Stomach (tissue), 8 donors: ENCODE measurements at regions not wholly inside any gene's neighbourhood (a gene's known extent, or its start where the extent isn't known, plus 50 kb on each side); places are given as distances from the start of the nearest gene placed in this dataset.

Source experiments
- DNase-seq, 2 donors: peaks; one replicate each; pipeline versions ENCODE4 v3.0.0 to v3.0.0-alpha.2; 2013 to 2019
- H3K27ac ChIP-seq, 5 donors: fragments of 200-600 bp in 4 of 5; sonication (generic) in 4 of 5; one replicate each; pipeline ENCODE4 v1.5.1; 2013 to 2019; ENCODE audit warnings: mild to moderate bottlenecking in 1 of 5, moderate library complexity in 1 of 5
- H3K27me3 ChIP-seq, 3 donors: fragments of 200-600 bp; sonication (generic); one replicate each; pipeline ENCODE4 v1.5.1; 2017 to 2019; ENCODE audit warnings: mixed run types in 1 of 3
- H3K36me3 ChIP-seq, 4 donors: fragments of 200-600 bp; sonication (generic); 1 replicate in 3 of 4; 2 replicates in 1 of 4; pipeline ENCODE4 v1.5.1; 2016 to 2019
- H3K4me1 ChIP-seq, 4 donors: fragments of 200-600 bp; sonication (generic); one replicate each; pipeline ENCODE4 v1.5.1; 2016 to 2019
- H3K4me3 ChIP-seq, 4 donors: fragments of 200-600 bp; sonication (generic) in 3 of 4; one replicate each; pipeline ENCODE4 v1.5.1; 2016 to 2019; ENCODE audit warnings: mild to moderate bottlenecking in 1 of 4
- H3K9me3 ChIP-seq, 4 donors: fragments of 200-600 bp; sonication (generic); one replicate each; pipeline ENCODE4 v1.5.1; 2016 to 2019
- EP300 ChIP-seq: sonication (generic); formaldehyde crosslinking; IDR thresholded peaks from one replicate; pipeline ENCODE4 v1.6.1; 2017; ENCODE audit warnings: antibody characterized with exemption
- POLR2A ChIP-seq, 4 donors: fragments of 450-650 bp; IDR thresholded peaks; one replicate each; pipeline ENCODE4 v1.6.1; 2016; ENCODE audit warnings: antibody characterized with exemption in 4 of 4, control low read depth in 2 of 4, mild to moderate bottlenecking in 1 of 4, moderate library complexity in 1 of 4
- POLR2AphosphoS5 ChIP-seq, 3 donors: sonication (generic); formaldehyde crosslinking; IDR thresholded peaks; one replicate each; pipeline ENCODE4 v1.6.1; 2016; ENCODE audit warnings: antibody characterized with exemption in 3 of 3
- WGBS, 5 donors: extraction: QIAGEN DNeasy Blood & Tissue Kit in 3 of 5; methylation state at CpG; one replicate each; pipeline versions ENCODE4 v1.1.5 to v1.1.7; 2013 to 2018; 5-methylcytosine and 5-hydroxymethylcytosine counted together
- intact Hi-C: fragments of 100-400 bp; cut with DNase I; formaldehyde crosslinking; loops from one replicate; pipeline ENCODE4 v1.15.1; 2023; ENCODE audit warnings: low total_unique reads
- TF ChIP-seq, protein P1 (sequence below), 7 experiments: fragments of 450-650 bp in 4 of 7; fragments of 200-600 bp in 3 of 7; sonication (generic) in 3 of 7; IDR thresholded peaks; one replicate each; pipeline ENCODE4 v1.5.1; 2016 to 2019; ENCODE audit warnings: antibody characterized with exemption in 7 of 7, control low read depth in 2 of 7, mild to moderate bottlenecking in 1 of 7
- donor health status: healthy with polysubstance abuse.
- donor health status: Bipolar disorder and iron deficiency.
- donor health status: healthy.

GRCh38 chr10:30784524-30784896 is 155.0 kb upstream of the LYZL2 start:
- Histone ChIP-seq H3K4me1 (peaks cover 8 to 40% (median 23%) of the 10 kb centered on the region in 4 donors), H3K9me3 (no peaks in the 10 kb centered on the region)
- no peak for DNase-seq

DNA sequence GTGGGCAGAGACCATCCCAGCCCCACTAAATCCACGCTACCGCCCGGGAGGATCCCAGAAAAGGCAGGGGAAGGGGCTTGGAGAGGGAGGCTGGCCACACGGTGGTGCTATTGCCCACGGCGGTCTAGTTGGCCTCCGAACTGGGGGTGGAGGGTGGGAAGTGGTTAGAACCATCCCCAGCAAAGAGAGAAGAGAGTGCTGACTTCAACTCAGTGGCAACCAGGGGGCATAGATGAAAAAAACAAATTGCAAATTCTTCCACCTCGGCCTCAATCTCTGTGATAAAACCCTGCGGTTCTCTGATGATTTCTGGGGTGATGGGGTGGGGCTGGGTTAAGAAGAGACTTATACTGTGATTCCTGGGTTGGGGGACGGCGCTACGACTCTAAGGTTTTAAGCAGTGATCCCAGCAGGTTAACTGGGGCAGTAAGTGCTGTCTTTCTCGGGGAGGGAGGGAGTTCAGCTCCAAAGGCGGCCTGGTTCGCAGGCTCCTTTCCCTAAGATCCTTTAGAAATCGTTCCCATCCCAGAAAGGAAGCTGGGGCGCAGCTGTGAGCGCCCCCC is 154.5 kb upstream of the LYZL2 start:
- peak; percentile 79 to 95 for DNase-seq
- Histone ChIP-seq H3K9me3 (no peaks in the 10 kb centered on the region), H3K4me1 (peaks cover 8 to 40% (median 23%) of the 10 kb centered on the region in 4 donors), H3K27me3 (no peaks in the 10 kb centered on the region), H3K27ac (peak overlapping the region; percentile 13 to 99 (median 92)), H3K36me3 (no peaks in the 10 kb centered on the region), H3K4me3 (peak overlapping the region; percentile 62 to 76 (median 64))
- TF ChIP-seq, protein P1, sequence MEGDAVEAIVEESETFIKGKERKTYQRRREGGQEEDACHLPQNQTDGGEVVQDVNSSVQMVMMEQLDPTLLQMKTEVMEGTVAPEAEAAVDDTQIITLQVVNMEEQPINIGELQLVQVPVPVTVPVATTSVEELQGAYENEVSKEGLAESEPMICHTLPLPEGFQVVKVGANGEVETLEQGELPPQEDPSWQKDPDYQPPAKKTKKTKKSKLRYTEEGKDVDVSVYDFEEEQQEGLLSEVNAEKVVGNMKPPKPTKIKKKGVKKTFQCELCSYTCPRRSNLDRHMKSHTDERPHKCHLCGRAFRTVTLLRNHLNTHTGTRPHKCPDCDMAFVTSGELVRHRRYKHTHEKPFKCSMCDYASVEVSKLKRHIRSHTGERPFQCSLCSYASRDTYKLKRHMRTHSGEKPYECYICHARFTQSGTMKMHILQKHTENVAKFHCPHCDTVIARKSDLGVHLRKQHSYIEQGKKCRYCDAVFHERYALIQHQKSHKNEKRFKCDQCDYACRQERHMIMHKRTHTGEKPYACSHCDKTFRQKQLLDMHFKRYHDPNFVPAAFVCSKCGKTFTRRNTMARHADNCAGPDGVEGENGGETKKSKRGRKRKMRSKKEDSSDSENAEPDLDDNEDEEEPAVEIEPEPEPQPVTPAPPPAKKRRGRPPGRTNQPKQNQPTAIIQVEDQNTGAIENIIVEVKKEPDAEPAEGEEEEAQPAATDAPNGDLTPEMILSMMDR (IDR thresholded peaks at IDR 0.05), result peak in 6 of 7 experiments; percentile 35 to 88 (median 82)
- TF ChIP-seq POLR2AphosphoS5 (IDR thresholded peaks at IDR 0.05) (peak in 1 of 3 donors; percentile 19), EP300 (no peak), POLR2A (IDR thresholded peaks at IDR 0.05) (no peak)
- intact Hi-C loops, result loop anchor here (10.0 kb wide), 1 partner anchor 991 kb away; no protein-coding TSS in a partner anchor
- whole genome bisulfite sequencing, 5 donors, result 1 to 5% (median 3%) methylated on average over 12 to 18 of the region's 18 CpGs

More at GRCh38 chr10:30784524-30784896, 155.0 kb upstream of the LYZL2 start:
- Histone ChIP-seq H3K4me3 (peak overlapping the region; percentile 62 to 76 (median 64)), H3K27ac (peak overlapping the region; percentile 69 to 99 (median 92)), H3K36me3 (no peaks in the 10 kb centered on the region), H3K27me3 (no peaks in the 10 kb centered on the region)
- intact Hi-C loops, result loop anchor here (10.0 kb wide), 1 partner anchor 990 kb away; no protein-coding TSS in a partner anchor
- WGBS, 5 donors, result 1 to 5% (median 1%) methylated on average over 5 of the region's 5 CpGs
- TF ChIP-seq, protein P1 (IDR thresholded peaks at IDR 0.05), result no peak
- peak in 2 of 3 donors; percentile 28 to 30 for TF ChIP-seq POLR2AphosphoS5 (IDR thresholded peaks at IDR 0.05)

- Histone ChIP-seq H3K36me3 (no peaks in the 10 kb centered on the region), H3K27me3 (no peaks in the 10 kb centered on the region), H3K4me1 (peaks cover 8 to 40% (median 23%) of the 10 kb centered on the region in 4 donors), H3K9me3 (no peaks in the 10 kb centered on the region), H3K27ac (peak overlapping the region; percentile 13 to 99 (median 92)), H3K4me3 (no peak overlapping the region)
- peak in 1 of 2 donors; percentile 34 for DNase-seq
- 52 to 66% (median 62%) methylated on average over 15 of the region's 15 CpGs for WGBS, 5 donors
- intact Hi-C loops, result loop anchor here (10.0 kb wide), 1 partner anchor 992 kb away; no protein-coding TSS in a partner anchor
- TF ChIP-seq, protein P1 (IDR thresholded peaks at IDR 0.05), result no peak
- TF ChIP-seq POLR2A (IDR thresholded peaks at IDR 0.05), result no peak
- no peak for TF ChIP-seq EP300
- no peak for TF ChIP-seq POLR2AphosphoS5 (IDR thresholded peaks at IDR 0.05)
Measured at GRCh38 chr10:30782537-30783461, 153.2 kb upstream of the LYZL2 start.

DNA sequence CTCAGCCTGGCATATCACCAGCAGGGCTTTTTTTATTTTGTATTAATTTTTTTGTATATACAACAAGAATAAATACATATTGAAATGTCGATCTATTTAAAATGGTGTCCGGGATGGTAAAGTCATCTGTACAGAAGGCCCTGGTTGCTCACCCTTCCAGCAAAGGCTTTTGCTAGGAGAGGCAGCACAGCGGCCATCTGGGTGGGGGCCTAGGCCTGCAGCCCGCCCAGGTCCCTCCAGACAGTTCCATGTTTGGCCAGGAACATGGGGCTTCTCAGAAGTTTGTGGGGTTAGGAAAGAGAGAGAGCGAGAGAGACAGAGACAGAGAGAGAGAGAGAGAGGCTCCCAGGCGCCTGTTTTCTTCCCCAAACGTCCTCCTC is 152.6 kb upstream of the LYZL2 start:
- no peak for DNase-seq

More for the DNA sequence above, 152.6 kb upstream of the LYZL2 start:
- Histone ChIP-seq H3K9me3 (no peaks in the 10 kb centered on the region), H3K4me3 (no peak overlapping the region), H3K4me1 (peaks cover 8 to 40% (median 23%) of the 10 kb centered on the region in 4 donors), H3K27ac (peak overlapping the region; percentile 13 to 99 (median 92)), H3K36me3 (no peaks in the 10 kb centered on the region), H3K27me3 (no peaks in the 10 kb centered on the region)
- 56 to 68% (median 63%) methylated on average over 7 of the region's 7 CpGs for WGBS, 5 donors
- TF ChIP-seq POLR2AphosphoS5 (IDR thresholded peaks at IDR 0.05) (no peak), EP300 (no peak), POLR2A (IDR thresholded peaks at IDR 0.05) (no peak)
- TF ChIP-seq, protein P1 (IDR thresholded peaks at IDR 0.05), result no peak
- intact Hi-C loops, result loop anchor here (10.0 kb wide), 1 partner anchor 993 kb away; no protein-coding TSS in a partner anchor
